OCI-M1 (cell line): ENCODE measurements at regions not wholly inside any gene's neighbourhood (a gene's known extent, or its start where the extent isn't known, plus 50 kb on each side); places are given as distances from the start of the nearest gene placed in this dataset.
"Not testable (repeated sequence)": the region's sequence is repeated elsewhere in the genome, so short reads cannot be mapped to it uniquely, and the experiment has no call there.

Experiments
- DNase-seq: peaks from one replicate; lab custom pipeline; 2025; lab: John Stamatoyannopoulos, UW

- DNase-seq = no peak
These were observed 901.9 kb downstream of the OTOL1 start for GRCh38 chr3:162398554-162398953.

- peak; percentile 16 for DNase-seq
These were observed 904.1 kb downstream of the OTOL1 start for GRCh38 chr3:162400697-162401096.

- not testable (repeated sequence) for DNase-seq
These were observed 914.9 kb downstream of the OTOL1 start for GRCh38 chr3:162411556-162411955.

GRCh38 chr3:162421721-162422120 lies 925.1 kb downstream of the OTOL1 start:
- DNase-seq = no peak

- no peak for DNase-seq
These were observed 931.6 kb downstream of the OTOL1 start for GRCh38 chr3:162428192-162428591.

- DNase-seq = no peak
These were observed 939.1 kb downstream of the OTOL1 start for GRCh38 chr3:162435750-162436149.

GRCh38 chr3:162436826-162437225 lies 940.2 kb downstream of the OTOL1 start:
- no peak for DNase-seq

- DNase-seq = peak; percentile 72
These were observed 940.9 kb downstream of the OTOL1 start for GRCh38 chr3:162437480-162437879.

- DNase-seq = peak; percentile 2
These were observed 945.1 kb downstream of the OTOL1 start for GRCh38 chr3:162441716-162442115.

- DNase-seq = no peak
These were observed 946.8 kb downstream of the OTOL1 start for GRCh38 chr3:162443376-162443775.

GRCh38 chr3:162468791-162469190 lies 972.2 kb downstream of the OTOL1 start:
- no peak for DNase-seq

- no peak for DNase-seq
These were observed 990.5 kb downstream of the OTOL1 start for GRCh38 chr3:162487138-162487537.

GRCh38 chr3:162489853-162490252 lies 993.2 kb downstream of the OTOL1 start:
- peak; percentile 0 for DNase-seq

- no peak for DNase-seq
These were observed 995.3 kb downstream of the OTOL1 start for GRCh38 chr3:162491952-162492351.

GRCh38 chr3:162492446-162493081 lies 996.0 kb downstream of the OTOL1 start:
- no peak for DNase-seq

- DNase-seq = no peak
These were observed 1002.0 kb downstream of the OTOL1 start for GRCh38 chr3:162498626-162499025.

GRCh38 chr3:162507397-162507796 lies 1010.8 kb downstream of the OTOL1 start:
- no peak for DNase-seq

- DNase-seq = no peak
These were observed 1015.9 kb downstream of the OTOL1 start for GRCh38 chr3:162512488-162512887.

- DNase-seq = no peak
These were observed 1020.5 kb downstream of the OTOL1 start for GRCh38 chr3:162517110-162517509.

- no peak for DNase-seq
These were observed 1025.1 kb downstream of the OTOL1 start for GRCh38 chr3:162521669-162522068.

GRCh38 chr3:162525066-162525742 lies 1028.6 kb downstream of the OTOL1 start:
- no peak for DNase-seq

- DNase-seq = no peak
These were observed 1029.2 kb downstream of the OTOL1 start for GRCh38 chr3:162525771-162526170.

- no peak for DNase-seq
These were observed 1037.8 kb downstream of the OTOL1 start for GRCh38 chr3:162534431-162534830.

GRCh38 chr3:162538491-162538890 lies 1041.9 kb downstream of the OTOL1 start:
- no peak for DNase-seq
